Retinal pigment epithelial cell (primary cell): ENCODE measurements at regions not wholly inside any gene's neighbourhood (a gene's known extent, or its start where the extent isn't known, plus 50 kb on each side); places are given as distances from the start of the nearest gene placed in this dataset.

Source experiments
- DNase-seq: peaks from one replicate; pipeline ENCODE4 v3.0.0-alpha.2; 2010; ENCODE audit warnings: low read depth
- H3K4me3 ChIP-seq: 2 replicates; pipeline ENCODE4 v1.5.1; 2011; ENCODE audit warnings: mild to moderate bottlenecking, low read length, control low read depth, moderate library complexity
- CTCF ChIP-seq: conservative IDR thresholded peaks from 2 replicates; pipeline ENCODE4 v1.5.1; 2011; ENCODE audit warnings: low read depth, low read length, control low read depth, inconsistent platforms

- H3K4me3 ChIP-seq: no peak overlapping the region
- no peak for TF ChIP-seq CTCF
- no peak for DNase-seq
These were observed 203.0 kb downstream of the KLF5 start for GRCh38 chr13:73261739-73262216.

DNA sequence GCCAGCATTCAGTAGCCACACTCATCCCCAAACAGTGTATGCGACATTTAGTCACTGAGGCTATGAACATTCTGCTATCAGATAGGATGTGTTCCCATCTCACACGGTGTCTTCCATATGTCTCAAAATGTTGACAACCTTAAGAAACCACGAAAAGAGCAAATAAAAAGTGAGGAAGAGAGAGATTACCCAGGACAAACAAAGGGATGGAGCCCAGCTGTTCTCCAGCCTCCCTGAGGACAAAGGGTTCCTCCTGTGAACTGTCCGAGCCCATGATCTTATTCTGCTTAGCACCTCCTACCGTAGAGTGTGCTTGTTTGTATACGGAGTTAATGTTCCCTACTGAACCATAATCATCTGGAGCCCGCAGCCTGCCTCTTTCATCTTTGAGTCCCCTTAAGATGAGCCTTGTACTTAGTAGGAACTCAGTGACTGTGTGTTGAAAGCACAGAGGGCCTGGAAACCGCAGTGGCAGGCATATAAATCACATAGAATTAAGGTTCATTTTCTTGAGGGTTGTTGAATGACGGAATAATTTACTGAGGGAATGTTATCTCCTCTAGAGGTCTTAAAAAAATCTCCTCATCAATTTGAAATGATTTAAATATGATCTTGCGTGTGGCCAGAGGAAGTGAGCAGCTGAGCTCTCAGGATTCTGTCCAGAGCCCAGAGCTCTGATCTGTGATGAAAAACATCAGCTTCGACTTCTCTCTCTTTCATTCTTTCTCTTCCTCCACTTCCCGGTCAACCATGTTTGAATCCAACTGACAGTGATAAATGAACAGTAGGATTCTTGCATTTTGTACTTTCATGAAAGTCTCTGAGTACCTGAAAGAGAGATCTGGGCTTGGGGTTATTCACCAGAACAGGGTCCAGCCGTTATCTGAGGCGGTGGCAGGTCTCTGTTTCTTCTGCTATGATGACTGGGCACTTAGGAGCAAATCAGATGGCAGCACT, 200.5 kb downstream of the KLF5 start:
- DNase-seq: no peak
- H3K4me3 ChIP-seq: no peak overlapping the region
- TF ChIP-seq CTCF: no peak

DNA sequence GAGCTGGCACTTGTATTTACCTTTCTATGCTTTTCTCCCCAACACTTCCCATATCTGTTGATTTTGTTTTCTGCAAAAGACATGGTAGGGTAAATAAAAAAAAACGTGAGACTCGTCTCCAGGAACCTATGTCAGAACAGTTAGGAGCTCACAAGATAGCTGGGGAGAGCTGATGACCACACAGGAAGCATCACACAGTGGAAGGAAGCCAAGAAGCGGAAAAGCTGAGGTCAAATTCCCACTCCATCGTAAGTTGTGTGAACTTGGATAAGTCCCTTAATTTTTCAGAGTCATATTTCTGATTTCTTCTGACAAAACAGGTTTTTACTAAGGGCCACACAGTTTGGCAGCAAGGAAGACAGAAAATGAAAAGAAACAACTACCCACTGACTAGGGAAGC, 199.6 kb downstream of the KLF5 start:
- no peak for TF ChIP-seq CTCF
- no peak overlapping the region for H3K4me3 ChIP-seq
- no peak for DNase-seq

GRCh38 chr13:73254827-73255226, 196.0 kb downstream of the KLF5 start:
- no peak for DNase-seq
- no peak for TF ChIP-seq CTCF
- H3K4me3 ChIP-seq: no peak overlapping the region

- no peak overlapping the region for H3K4me3 ChIP-seq
- TF ChIP-seq CTCF: no peak
- no peak for DNase-seq
These were observed 192.9 kb downstream of the KLF5 start for GRCh38 chr13:73251626-73252265.

DNA sequence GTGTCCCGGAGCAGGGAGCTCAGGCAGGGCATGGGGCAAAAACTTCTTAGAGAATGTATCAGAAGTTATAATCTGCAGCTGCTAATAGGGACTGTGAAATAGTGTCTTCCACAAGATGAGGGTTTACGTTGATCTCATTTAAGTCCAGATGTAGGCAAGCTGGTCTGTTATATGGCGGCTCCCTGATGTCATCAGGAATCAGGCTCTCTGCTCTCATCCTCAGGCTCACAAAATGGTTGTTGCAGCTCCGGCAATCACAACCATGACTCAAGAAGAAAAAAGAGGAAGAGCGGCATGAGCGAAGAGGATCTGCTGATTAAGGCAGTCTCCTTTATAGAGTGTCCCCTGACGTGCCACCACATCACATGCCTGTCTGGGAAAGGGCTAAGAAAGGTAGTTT, 191.3 kb downstream of the KLF5 start:
- no peak overlapping the region for H3K4me3 ChIP-seq
- no peak for TF ChIP-seq CTCF
- no peak for DNase-seq
